ENCODE measurements at regions not wholly inside any gene's neighbourhood (a gene's known extent, or its start where the extent isn't known, plus 50 kb on each side); places are given as distances from the start of the nearest gene placed in this dataset.

DNA sequence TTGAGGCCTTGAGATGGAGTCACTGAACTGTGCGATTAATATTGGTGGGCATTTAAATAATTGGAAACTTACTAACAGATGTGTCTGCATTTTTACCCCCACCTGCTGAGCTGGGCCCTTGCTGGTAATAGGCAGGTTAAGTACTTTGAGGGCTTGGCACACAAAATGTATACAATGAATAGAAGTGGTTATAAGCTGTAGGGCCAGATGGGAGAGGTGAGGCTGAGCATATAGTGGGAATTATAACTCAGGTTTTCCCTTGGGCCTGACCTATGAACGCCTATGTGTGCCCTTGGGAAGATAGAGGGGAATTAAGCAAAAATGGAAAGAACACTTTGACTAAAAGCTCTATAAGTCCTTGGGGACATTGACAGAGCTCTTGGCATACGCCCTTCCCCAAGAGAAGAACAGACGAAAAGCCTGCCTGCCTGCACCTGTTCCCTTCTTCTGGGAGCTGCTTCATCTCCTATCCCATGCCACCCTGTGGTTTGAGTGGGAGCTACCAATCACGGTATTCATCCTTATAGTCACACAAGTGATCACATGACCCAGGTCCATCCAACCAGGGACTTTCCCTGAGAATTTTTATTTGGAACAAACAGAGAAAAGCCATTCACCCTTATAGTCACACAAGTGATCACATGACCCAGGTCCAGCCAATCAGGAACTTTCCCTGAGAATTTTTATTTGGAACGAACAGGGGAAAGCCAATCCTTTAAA lies 260.7 kb upstream of the CSF3R start:
- H3K4ac ChIP-seq (replicated peaks; ENCODE audit: insufficient read length, low read depth, low read length), result no peak overlapping the region
- H3K56ac ChIP-seq (replicated peaks; ENCODE audit: insufficient read length, low read depth, low read length), result no peak overlapping the region
- H2AK5ac ChIP-seq (ENCODE audit: low read depth, low read length), result no peak overlapping the region
- H2AFZ ChIP-seq (ENCODE audit: low read length), result no peak overlapping the region
- H3K79me1 ChIP-seq (ENCODE audit: low read depth, low read length), result no peaks in the 10 kb centered on the region
- no peak overlapping the region for H3K14ac ChIP-seq (ENCODE audit: insufficient read length)
- H3K79me2 ChIP-seq (ENCODE audit: control insufficient read depth in 1 of 2, insufficient read depth in 2 of 2, low read length in 2 of 2), result no peaks in the 10 kb centered on the region
- H3K36me3 ChIP-seq (ENCODE audit: control insufficient read depth in 2 of 4, insufficient read depth in 4 of 4, low read length in 3 of 4), result no peaks in the 10 kb centered on the region
- H4K91ac ChIP-seq (replicated peaks; ENCODE audit: insufficient read length, low read length), result no peak overlapping the region
- H3K18ac ChIP-seq (ENCODE audit: extremely low read depth, low read length), result no peak overlapping the region
- TF ChIP-seq RBBP5 (IDR thresholded peaks at IDR 0.05; ENCODE audit: borderline replicate concordance, low read depth, low read length), result no peak
- TF ChIP-seq, protein P1, sequence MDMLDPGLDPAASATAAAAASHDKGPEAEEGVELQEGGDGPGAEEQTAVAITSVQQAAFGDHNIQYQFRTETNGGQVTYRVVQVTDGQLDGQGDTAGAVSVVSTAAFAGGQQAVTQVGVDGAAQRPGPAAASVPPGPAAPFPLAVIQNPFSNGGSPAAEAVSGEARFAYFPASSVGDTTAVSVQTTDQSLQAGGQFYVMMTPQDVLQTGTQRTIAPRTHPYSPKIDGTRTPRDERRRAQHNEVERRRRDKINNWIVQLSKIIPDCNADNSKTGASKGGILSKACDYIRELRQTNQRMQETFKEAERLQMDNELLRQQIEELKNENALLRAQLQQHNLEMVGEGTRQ (IDR thresholded peaks at IDR 0.05; ENCODE audit: low read length), result 0 out of 2 replicates have a peak, but pooled peaks have one; percentile 39
- no peak overlapping the region for H2BK12ac ChIP-seq (ENCODE audit: low read depth, low read length)
- no peaks in the 10 kb centered on the region for H3K23me2 ChIP-seq (ENCODE audit: low read depth, low read length)
- H3K4me2 ChIP-seq (ENCODE audit: insufficient read depth in 1 of 2, low read depth in 2 of 2, low read length in 2 of 2), result no peak overlapping the region
- H4K20me1 ChIP-seq (replicated peaks in 1 of 2; ENCODE audit: control insufficient read depth in 1 of 2, insufficient read depth in 2 of 2, low read length in 2 of 2), result no peaks in the 10 kb centered on the region
- H4K8ac ChIP-seq (ENCODE audit: extremely low read depth, insufficient read depth, low read length), result no peak overlapping the region
- 95% methylated on average over 6 of the region's 6 CpGs; no CpG with 5 or more reads in 1 of the 2 experiments for WGBS, 2 experiments (ENCODE audit: extremely low coverage in 1 of 2, insufficient coverage in 1 of 2, insufficient read length in 1 of 2, insufficient replicate concordance in 2 of 2, low coverage in 1 of 2, low lambda C conversion rate in 2 of 2, missing lambda C conversion rate in 1 of 2)
- DNase-seq (ENCODE audit: low read depth in 1 of 2, low spot score in 2 of 2), result no peak
- H3K4me3 ChIP-seq (ENCODE audit: extremely low read depth in 1 of 4, insufficient read depth in 2 of 4, low read depth in 3 of 4, low read length in 4 of 4), result no peak overlapping the region
- H2BK20ac ChIP-seq (ENCODE audit: low read length), result no peak overlapping the region
- no peaks in the 10 kb centered on the region for H3K27me3 ChIP-seq (replicated peaks in 1 of 4; ENCODE audit: control insufficient read depth in 3 of 4, extremely low read depth in 1 of 4, insufficient read depth in 3 of 4, low read length in 3 of 4)
- H3K27ac ChIP-seq (ENCODE audit: low read depth, low read length), result no peak overlapping the region
- ChIA-PET POLR2A (ENCODE audit: partially characterized antibody) (interaction anchor here (0.8 to 1.7 kb wide), 2 partner anchors 11 to 14 kb away, joined by 3 to 5 read pairs; no protein-coding TSS in a partner anchor), CTCF (ENCODE audit: partially characterized antibody) (interaction anchor here (1.0 to 1.8 kb wide), 5 partner anchors 10 to 327 kb away, joined by 3 to 7 read pairs (median 5); no protein-coding TSS in a partner anchor)
- no peak overlapping the region for H2BK5ac ChIP-seq (ENCODE audit: low read depth, low read length)
- H2BK120ac ChIP-seq (replicated peaks; ENCODE audit: low read depth, low read length), result no peak overlapping the region
- FAIRE-seq, result no peak
- no peak overlapping the region for H2BK15ac ChIP-seq (ENCODE audit: low read length)
- no peak overlapping the region for H3K23ac ChIP-seq (ENCODE audit: insufficient read length)
- H3K9ac ChIP-seq (replicated peaks in 1 of 4; ENCODE audit: extremely low read depth in 1 of 4, low read depth in 3 of 4, low read length in 3 of 4), result no peak overlapping the region
- 0 out of 7 replicates have a peak, but pooled peaks cover 0 to 2% (median 0%) of the 10 kb centered on the region in 4 experiments for H3K4me1 ChIP-seq (replicated peaks in 1 of 4; ENCODE audit: control insufficient read depth in 3 of 4, insufficient read depth in 4 of 4, low read length in 3 of 4)
- H3K9me3 ChIP-seq (ENCODE audit: insufficient read depth in 2 of 2, low read depth in 1 of 2, low read length in 1 of 2), result peaks cover 3% of the 10 kb centered on the region in 2 experiments; a peak in 1 of 4 replicates
- H4K5ac ChIP-seq (ENCODE audit: insufficient read length, low read depth, low read length), result no peak overlapping the region

Measured in H1 (cell line).